NB4 (cell line): ENCODE measurements at regions not wholly inside any gene's neighbourhood (a gene's known extent, or its start where the extent isn't known, plus 50 kb on each side); places are given as distances from the start of the nearest gene placed in this dataset.

Experiments used
- CTCF ChIP-seq: IDR thresholded peaks from one replicate; pipeline ENCODE4 v1.5.1; 2012; ENCODE audit warnings: low read depth, low read length
- MYC ChIP-seq: IDR thresholded peaks from 2 replicates; pipeline ENCODE4 v1.6.1; 2011; ENCODE audit warnings: low read depth, low read length
- POLR2A ChIP-seq: IDR thresholded peaks from 2 replicates; pipeline ENCODE4 v1.6.1; 2011; ENCODE audit warnings: mild to moderate bottlenecking; ENCODE audit not compliant: insufficient read length; ENCODE audit errors: extremely low read depth
- TF ChIP-seq, protein P1 (sequence below): IDR thresholded peaks from 2 replicates; pipeline ENCODE4 v1.6.1; 2011; ENCODE audit warnings: low read depth, low read length

DNA sequence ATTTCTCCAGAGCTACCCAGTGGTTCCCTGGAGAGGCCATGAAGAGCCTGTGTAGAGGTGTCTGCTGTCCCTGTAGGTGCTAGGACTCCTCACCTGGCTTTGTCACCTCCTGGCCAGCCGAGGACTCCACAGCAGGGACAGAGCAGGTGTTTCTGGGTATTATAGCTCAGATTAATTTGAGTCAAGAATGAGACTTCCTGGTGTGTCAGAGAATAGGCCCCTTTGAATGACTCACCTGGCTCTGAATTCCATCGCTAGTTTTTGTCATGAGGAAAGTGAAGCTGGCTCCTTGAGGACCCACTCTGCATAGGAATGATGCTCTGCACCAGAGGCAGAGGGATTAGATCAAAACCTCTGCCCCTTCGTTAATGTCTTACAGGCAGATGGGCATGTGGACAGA is 167.5 kb upstream of the TOPAZ1 start:
- TF ChIP-seq CTCF (no peak), MYC (no peak), POLR2A (no peak)
- TF ChIP-seq, protein P1, sequence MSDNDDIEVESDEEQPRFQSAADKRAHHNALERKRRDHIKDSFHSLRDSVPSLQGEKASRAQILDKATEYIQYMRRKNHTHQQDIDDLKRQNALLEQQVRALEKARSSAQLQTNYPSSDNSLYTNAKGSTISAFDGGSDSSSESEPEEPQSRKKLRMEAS: no peak
